ENCODE measurements at regions not wholly inside any gene's neighbourhood (a gene's known extent, or its start where the extent isn't known, plus 50 kb on each side); places are given as distances from the start of the nearest gene placed in this dataset.
"Not testable (repeated sequence)": the region's sequence is repeated elsewhere in the genome, so short reads cannot be mapped to it uniquely, and the experiment has no call there.

DNA sequence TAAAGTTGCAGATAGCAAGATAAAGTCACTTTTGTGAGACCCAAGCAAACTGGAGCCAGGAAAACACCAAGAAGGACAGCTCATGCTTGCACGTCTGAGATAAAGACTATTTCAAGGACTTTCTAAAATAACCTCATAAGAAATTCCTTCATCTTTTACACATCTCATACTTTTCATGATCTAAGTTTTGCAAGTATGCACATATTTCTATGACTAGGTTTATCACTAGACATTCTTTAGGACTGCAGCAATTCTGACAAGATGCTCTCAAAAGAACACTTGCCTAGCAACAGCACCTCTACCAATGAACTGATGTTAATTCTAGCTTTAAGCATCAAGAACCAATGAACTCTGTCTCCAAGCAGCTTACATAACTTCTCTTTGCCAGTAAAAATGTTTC, 457.6 kb downstream of the SEMA3D start:
- no peak for DNase-seq

GRCh38 chr7:84722734-84723133, 464.1 kb downstream of the SEMA3D start:
- DNase-seq, result no peak

GRCh38 chr7:84722086-84722485, 464.8 kb downstream of the SEMA3D start:
- no peak for DNase-seq

DNA sequence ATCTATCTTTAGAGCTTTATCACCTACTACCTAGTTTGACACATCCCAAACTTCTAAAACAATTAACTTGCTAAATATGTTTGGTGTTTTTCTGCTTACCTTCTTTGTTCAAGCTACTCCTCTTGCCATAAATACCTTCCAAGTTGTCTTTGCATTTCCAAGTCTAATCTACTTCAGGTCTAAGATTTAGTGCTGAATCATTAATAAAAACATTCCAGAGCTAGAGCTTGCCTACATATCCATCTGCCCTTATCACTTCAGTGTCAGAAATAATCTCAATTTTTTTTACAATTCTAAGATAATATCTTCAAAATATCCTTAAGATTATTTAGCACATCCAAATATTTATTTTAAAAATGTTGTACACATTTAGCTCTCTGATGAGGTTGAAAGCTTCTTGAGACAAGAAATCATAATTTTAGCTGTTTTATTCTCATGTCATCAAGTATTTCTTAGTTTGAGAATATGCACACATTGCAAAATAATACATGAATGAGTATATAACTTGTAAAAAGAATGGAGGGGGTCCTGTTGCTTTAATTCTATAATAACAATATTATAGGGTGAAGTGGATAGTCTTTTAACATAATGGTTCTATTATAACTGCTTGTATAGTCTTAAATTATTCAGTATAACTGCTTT, 466.3 kb downstream of the SEMA3D start:
- DNase-seq, result no peak

GRCh38 chr7:84714765-84715164, 472.1 kb downstream of the SEMA3D start:
- DNase-seq, result no peak

GRCh38 chr7:84712374-84713121, 474.3 kb downstream of the SEMA3D start:
- DNase-seq, result no peak

GRCh38 chr7:84710538-84710937, 476.3 kb downstream of the SEMA3D start:
- DNase-seq, result not testable (repeated sequence)

DNA sequence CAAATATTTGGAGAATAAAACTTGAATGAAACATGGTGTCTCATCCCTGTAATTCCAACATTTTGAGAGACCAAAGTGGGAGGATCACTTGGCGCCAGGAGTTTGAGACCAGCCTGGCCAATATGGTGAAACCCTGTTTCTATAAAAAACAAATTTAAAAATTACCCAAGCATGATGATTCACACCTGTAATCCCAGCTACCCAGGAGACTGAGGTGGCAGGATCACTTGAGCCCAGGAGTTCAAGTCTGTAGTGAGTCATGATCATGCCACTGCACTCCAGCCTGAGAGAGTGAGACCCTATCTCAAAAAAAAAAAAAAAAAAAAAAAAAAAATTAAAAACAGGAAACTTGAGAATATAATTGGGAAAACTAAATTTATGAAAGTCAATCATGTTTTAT, 481.1 kb downstream of the SEMA3D start:
- no peak for DNase-seq

GRCh38 chr7:84705079-84705478, 481.8 kb downstream of the SEMA3D start:
- DNase-seq, result no peak

- no peak for DNase-seq
Measured at GRCh38 chr7:84704380-84704779, 482.5 kb downstream of the SEMA3D start.

GRCh38 chr7:84701524-84702306, 485.1 kb downstream of the SEMA3D start:
- no peak for DNase-seq

GRCh38 chr7:84700563-84701370, 486.1 kb downstream of the SEMA3D start:
- DNase-seq, result no peak

- no peak for DNase-seq
Measured at GRCh38 chr7:84697506-84697905, 489.4 kb downstream of the SEMA3D start.

- no peak for DNase-seq
Measured at GRCh38 chr7:84693483-84693882, 493.4 kb downstream of the SEMA3D start.

GRCh38 chr7:84688671-84689070, 494.1 kb upstream of the SEMA3A start:
- no peak for DNase-seq

- DNase-seq, result no peak
Measured at GRCh38 chr7:84686373-84686772, 491.8 kb upstream of the SEMA3A start.

- no peak for DNase-seq
Measured at GRCh38 chr7:84684836-84685480, 490.4 kb upstream of the SEMA3A start.

DNA sequence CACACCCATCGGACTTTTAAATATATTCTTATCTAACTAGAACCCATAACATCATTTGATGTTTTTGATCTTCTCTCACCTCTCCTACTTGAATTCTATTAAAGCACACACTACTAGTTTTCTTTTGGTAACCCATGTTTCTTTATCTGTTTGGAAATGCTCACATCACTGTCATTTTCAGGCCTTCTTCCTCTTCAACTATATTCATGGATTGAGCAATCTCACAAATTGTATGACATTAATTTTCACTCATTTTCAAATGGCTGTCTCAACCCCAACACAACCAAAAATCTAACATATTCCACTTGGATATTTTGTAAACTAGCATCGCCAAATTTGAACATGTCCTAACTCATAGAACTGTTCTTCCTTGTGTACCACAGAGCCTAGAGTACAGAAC, 488.0 kb upstream of the SEMA3A start:
- DNase-seq, result no peak

DNA sequence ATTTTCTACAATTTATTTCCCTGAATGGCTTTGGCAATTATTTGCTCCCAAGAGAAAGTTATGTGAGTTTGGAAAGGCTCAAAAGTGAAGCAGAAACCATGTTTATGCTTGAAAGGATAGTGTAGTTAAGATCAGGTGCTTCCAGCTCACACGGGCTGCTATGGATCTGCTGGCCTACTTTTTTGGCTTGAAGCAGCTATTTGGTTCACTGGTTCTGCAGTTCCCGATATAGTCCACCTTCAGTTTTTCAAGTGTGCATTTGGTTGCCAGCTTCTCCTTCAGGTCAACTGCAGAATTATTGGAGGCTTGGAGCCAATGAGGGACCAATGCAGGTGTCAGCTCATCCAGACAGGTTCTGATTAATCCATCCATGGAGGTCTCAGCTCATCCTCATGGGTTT, 484.3 kb upstream of the SEMA3A start:
- DNase-seq, result no peak

- DNase-seq, result no peak
Measured at GRCh38 chr7:84677117-84677732, 482.6 kb upstream of the SEMA3A start.

DNA sequence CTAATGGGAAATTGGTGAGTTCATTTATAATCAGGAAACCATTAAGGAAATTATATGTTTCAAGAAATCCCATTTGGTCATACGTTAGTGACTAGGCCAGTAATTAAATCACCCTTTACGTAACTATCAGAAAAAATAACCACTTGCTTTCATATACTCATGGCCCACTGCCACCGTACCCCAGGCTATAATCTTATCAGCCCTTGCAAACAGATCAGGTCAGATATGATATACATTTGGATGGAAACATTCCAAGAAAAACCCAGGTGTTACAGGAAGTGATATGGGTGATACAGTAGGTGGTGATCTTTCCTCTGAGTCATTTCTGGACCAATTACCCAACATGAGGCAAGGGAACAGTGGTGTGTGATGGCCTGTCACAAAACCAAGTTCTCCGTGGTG, 481.0 kb upstream of the SEMA3A start:
- no peak for DNase-seq

Measured in stimulated activated CD4-positive, alpha-beta T cell treated with anti-CD3 and anti-CD28 coated beads, Interleukin-2, amount 100 ng/mL, for 48 hours (primary cell).